ENCODE measurements at regions not wholly inside any gene's neighbourhood (a gene's known extent, or its start where the extent isn't known, plus 50 kb on each side); places are given as distances from the start of the nearest gene placed in this dataset.

DNA sequence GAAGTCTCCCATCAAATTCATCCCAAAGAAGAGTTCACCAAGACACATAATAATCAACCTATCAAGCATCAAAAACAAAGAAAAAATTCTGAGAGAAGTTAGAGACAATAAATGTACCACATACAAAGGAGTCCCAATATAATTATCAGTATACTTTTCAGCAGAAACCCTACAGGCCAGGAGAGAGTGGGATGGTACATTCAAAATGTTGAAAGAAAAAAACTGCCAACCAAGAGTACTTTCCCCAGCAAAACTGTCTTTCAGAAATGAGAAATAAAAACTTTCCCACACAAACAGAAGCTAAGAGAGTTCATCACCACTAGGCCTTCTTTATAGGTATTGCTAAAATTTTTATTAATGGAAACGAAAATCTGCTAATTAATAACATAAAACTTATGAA lies 164.4 kb upstream of the LNX1 start:
- WGBS (ENCODE audit: low lambda C conversion rate) = 2% methylated on average over 1 of the region's 1 CpG
- ATAC-seq (no peak), FAIRE-seq (no peak), DNase-seq (ENCODE audit: low spot score) (no peak)
- intact Hi-C loops (cut with micrococcal nuclease; ENCODE audit: unreplicated experiment) (no loop called here), in situ Hi-C loops (cut with HindIII; ENCODE audit: extremely low pct_ligation_motif_present, low pct_unique_long_range_greater_than_20kb) (no loop called here)
- Histone ChIP-seq H3K9me3 (ENCODE audit: low read length) (peaks cover 5% of the 10 kb centered on the region; the same call in 1 of the 2 replicates), H4K20me1 (ENCODE audit: insufficient read depth, low read length) (no peaks in the 10 kb centered on the region), H3K27me3 (ENCODE audit: control insufficient read depth in 1 of 2, insufficient read depth in 2 of 2, low read length in 2 of 2) (no peaks in the 10 kb centered on the region), H3K4me1 (ENCODE audit: insufficient read depth, low read length) (no peaks in the 10 kb centered on the region), H3K79me2 (ENCODE audit: insufficient read depth, low read length) (no peaks in the 10 kb centered on the region), H3K4me2 (ENCODE audit: low read depth, low read length) (no peak overlapping the region), H2AFZ (ENCODE audit: low read length) (no peak overlapping the region), H3K9ac (ENCODE audit: insufficient read depth, low read depth, low read length) (no peak overlapping the region), H3K27ac (ENCODE audit: extremely low read length, insufficient read depth, low read length) (no peak overlapping the region), H3K36me3 (replicated peaks in 1 of 2; ENCODE audit: control insufficient read depth in 1 of 2, insufficient read depth in 2 of 2, low read length in 2 of 2) (no peaks in the 10 kb centered on the region), H3K4me3 (replicated peaks in 1 of 3; ENCODE audit: insufficient read depth in 1 of 3, low read depth in 2 of 3, low read length in 3 of 3) (no peak overlapping the region)
- BruUV-seq (replicated peaks) = no TSS peak
- no peak for TF ChIP-seq ATM (IDR thresholded peaks at IDR 0.05; ENCODE audit: borderline replicate concordance)
- no peak for TF ChIP-seq GZF1 (CRISPR knock-in tag; IDR thresholded peaks at IDR 0.05)
- TF ChIP-seq RFXANK (CRISPR knock-in tag; IDR thresholded peaks at IDR 0.05) = no peak
- TF ChIP-seq, protein P1, sequence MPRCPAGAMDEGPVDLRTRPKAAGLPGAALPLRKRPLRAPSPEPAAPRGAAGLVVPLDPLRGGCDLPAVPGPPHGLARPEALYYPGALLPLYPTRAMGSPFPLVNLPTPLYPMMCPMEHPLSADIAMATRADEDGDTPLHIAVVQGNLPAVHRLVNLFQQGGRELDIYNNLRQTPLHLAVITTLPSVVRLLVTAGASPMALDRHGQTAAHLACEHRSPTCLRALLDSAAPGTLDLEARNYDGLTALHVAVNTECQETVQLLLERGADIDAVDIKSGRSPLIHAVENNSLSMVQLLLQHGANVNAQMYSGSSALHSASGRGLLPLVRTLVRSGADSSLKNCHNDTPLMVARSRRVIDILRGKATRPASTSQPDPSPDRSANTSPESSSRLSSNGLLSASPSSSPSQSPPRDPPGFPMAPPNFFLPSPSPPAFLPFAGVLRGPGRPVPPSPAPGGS (CRISPR knock-in tag; IDR thresholded peaks at IDR 0.05) = no peak
- TF ChIP-seq, protein P2, sequence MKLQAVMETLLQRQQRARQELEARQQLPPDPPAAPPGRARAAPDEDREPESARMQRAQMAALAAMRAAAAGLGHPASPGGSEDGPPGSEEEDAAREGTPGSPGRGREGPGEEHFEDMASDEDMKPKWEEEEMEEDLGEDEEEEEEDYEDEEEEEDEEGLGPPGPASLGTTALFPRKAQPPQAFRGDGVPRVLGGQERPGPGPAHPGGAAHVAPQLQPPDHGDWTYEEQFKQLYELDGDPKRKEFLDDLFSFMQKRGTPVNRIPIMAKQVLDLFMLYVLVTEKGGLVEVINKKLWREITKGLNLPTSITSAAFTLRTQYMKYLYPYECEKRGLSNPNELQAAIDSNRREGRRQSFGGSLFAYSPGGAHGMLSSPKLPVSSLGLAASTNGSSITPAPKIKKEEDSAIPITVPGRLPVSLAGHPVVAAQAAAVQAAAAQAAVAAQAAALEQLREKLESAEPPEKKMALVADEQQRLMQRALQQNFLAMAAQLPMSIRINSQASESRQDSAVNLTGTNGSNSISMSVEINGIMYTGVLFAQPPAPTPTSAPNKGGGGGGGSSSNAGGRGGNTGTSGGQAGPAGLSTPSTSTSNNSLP (IDR thresholded peaks at IDR 0.05; ENCODE audit: low read depth, low read length) = no peak
- CTCF ChIA-PET (ENCODE audit: low intra/inter-chr PET ratio, low total read pairs) = no interaction called here
- POLR2A ChIA-PET = no interaction called here

DNA sequence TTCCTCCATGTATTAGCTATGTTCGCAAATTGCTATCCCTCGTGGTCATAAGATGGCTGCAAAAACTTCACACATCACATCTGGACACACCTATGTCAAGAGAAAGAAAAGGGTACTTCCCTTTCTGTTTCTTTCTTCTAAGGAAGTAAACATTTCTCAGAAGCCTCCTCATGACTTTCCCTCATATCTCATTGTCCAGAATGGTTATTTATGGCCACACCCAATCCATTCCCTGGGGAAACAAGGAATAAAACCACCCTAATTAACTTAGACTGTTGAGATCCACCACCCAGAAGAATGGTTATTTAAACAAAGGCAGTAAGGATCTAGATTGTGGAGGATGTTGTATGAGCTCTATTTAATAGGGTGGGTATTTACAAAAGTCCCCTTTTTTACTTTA lies 160.8 kb upstream of the LNX1 start:
- H3K9me3 ChIP-seq (ENCODE audit: low read length) = peaks cover 5% of the 10 kb centered on the region; the same call in 1 of the 2 replicates
- POLR2A ChIA-PET = no interaction called here
- CTCF ChIA-PET (ENCODE audit: low intra/inter-chr PET ratio, low total read pairs) = no interaction called here
- H3K9ac ChIP-seq (ENCODE audit: insufficient read depth, low read depth, low read length) = no peak overlapping the region
- no peak overlapping the region for H3K27ac ChIP-seq (ENCODE audit: extremely low read length, insufficient read depth, low read length)
- TF ChIP-seq HDAC1 (CRISPR knock-in tag; IDR thresholded peaks at IDR 0.05) (no peak), POLR2AphosphoS5 (IDR thresholded peaks at IDR 0.05; ENCODE audit: low read depth, low read length) (no peak), SMAD3 (CRISPR knock-in tag; IDR thresholded peaks at IDR 0.05) (no peak), GTF2F1 (IDR thresholded peaks at IDR 0.05; ENCODE audit: low read length) (no peak), SIX4 (CRISPR knock-in tag; IDR thresholded peaks at IDR 0.05) (no peak), GFI1 (CRISPR knock-in tag; IDR thresholded peaks at IDR 0.05; ENCODE audit: borderline replicate concordance) (no peak)
- TF ChIP-seq, protein P3, sequence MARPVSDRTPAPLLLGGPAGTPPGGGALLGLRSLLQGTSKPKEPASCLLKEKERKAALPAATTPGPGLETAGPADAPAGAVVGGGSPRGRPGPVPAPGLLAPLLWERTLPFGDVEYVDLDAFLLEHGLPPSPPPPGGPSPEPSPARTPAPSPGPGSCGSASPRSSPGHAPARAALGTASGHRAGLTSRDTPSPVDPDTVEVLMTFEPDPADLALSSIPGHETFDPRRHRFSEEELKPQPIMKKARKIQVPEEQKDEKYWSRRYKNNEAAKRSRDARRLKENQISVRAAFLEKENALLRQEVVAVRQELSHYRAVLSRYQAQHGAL (CRISPR knock-in tag; IDR thresholded peaks at IDR 0.05; ENCODE audit: not compliant biosample characterization) = no peak
- TF ChIP-seq, protein P4, sequence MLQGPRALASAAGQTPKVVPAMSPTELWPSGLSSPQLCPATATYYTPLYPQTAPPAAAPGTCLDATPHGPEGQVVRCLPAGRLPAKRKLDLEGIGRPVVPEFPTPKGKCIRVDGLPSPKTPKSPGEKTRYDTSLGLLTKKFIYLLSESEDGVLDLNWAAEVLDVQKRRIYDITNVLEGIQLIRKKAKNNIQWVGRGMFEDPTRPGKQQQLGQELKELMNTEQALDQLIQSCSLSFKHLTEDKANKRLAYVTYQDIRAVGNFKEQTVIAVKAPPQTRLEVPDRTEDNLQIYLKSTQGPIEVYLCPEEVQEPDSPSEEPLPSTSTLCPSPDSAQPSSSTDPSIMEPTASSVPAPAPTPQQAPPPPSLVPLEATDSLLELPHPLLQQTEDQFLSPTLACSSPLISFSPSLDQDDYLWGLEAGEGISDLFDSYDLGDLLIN (CRISPR knock-in tag; IDR thresholded peaks at IDR 0.05; ENCODE audit: borderline replicate concordance) = no peak
- no peaks in the 10 kb centered on the region for H3K4me1 ChIP-seq (ENCODE audit: insufficient read depth, low read length)
- no peaks in the 10 kb centered on the region for H3K79me2 ChIP-seq (ENCODE audit: insufficient read depth, low read length)
- BruUV-seq (replicated peaks) = no TSS peak
- no peak overlapping the region for H3K4me2 ChIP-seq (ENCODE audit: low read depth, low read length)
- no peak for ATAC-seq
- 0% methylated on average over 2 of the region's 2 CpGs for WGBS (ENCODE audit: low lambda C conversion rate)
- no peaks in the 10 kb centered on the region for H3K27me3 ChIP-seq (ENCODE audit: control insufficient read depth in 1 of 2, insufficient read depth in 2 of 2, low read length in 2 of 2)
- DNase-seq (ENCODE audit: low spot score) = no peak
- H3K36me3 ChIP-seq (replicated peaks in 1 of 2; ENCODE audit: control insufficient read depth in 1 of 2, insufficient read depth in 2 of 2, low read length in 2 of 2) = no peaks in the 10 kb centered on the region
- intact Hi-C loops (cut with micrococcal nuclease; ENCODE audit: unreplicated experiment) (no loop called here), in situ Hi-C loops (cut with HindIII; ENCODE audit: extremely low pct_ligation_motif_present, low pct_unique_long_range_greater_than_20kb) (no loop called here)
- no peak overlapping the region for H2AFZ ChIP-seq (ENCODE audit: low read length)
- H3K4me3 ChIP-seq (replicated peaks in 1 of 3; ENCODE audit: insufficient read depth in 1 of 3, low read depth in 2 of 3, low read length in 3 of 3) = no peak overlapping the region
- H4K20me1 ChIP-seq (ENCODE audit: insufficient read depth, low read length) = no peaks in the 10 kb centered on the region
- no peak for FAIRE-seq
